B cell (primary cell): ENCODE measurements at regions not wholly inside any gene's neighbourhood (a gene's known extent, or its start where the extent isn't known, plus 50 kb on each side); places are given as distances from the start of the nearest gene placed in this dataset.

Experiments used
- ATAC-seq: fragments of 200-7000 bp; cut with Tn5 transposase; one replicate; pipeline ENCODE4 v1.10.0; 2021; ENCODE audit warnings: low read depth, mild to moderate bottlenecking, moderate number of reproducible peaks, moderate library complexity
- CTCF ChIA-PET: fragments of 350-600 bp; sonication (Branson Sonifier 250); formaldehyde crosslinking; loops from one replicate; lab custom pipeline; 2021; ENCODE audit warnings: antibody characterized with exemption, inconsistent platforms; lab: Charles Lee
- POLR2A ChIA-PET: fragments of 350-600 bp; sonication (Branson Sonifier 250); formaldehyde crosslinking; loops from one replicate; lab custom pipeline; 2021; ENCODE audit warnings: antibody characterized with exemption; lab: Charles Lee
- DNase-seq: peaks from one replicate; pipeline ENCODE4 v3.0.0; 2013
- H2AFZ ChIP-seq: 2 replicates; pipeline ENCODE4 v1.6.1; 2012; ENCODE audit warnings: mild to moderate bottlenecking, low read depth, low read length; ENCODE audit not compliant: insufficient read depth, poor library complexity, severe bottlenecking
- H3K27ac ChIP-seq, 2 donors: 1 replicate in 1 of 2; 2 replicates in 1 of 2; pipeline ENCODE4 v1.5.1; 2012 to 2013; ENCODE audit warnings: low read length in 2 of 2, mild to moderate bottlenecking in 2 of 2, moderate library complexity in 1 of 2
- H3K27me3 ChIP-seq, 4 experiments: fragments of 200-600 bp in 1 of 4; sonication (generic) in 1 of 4; replicated peaks in 1 of 4; 1 replicate in 2 of 4; 2 replicates in 2 of 4; pipeline versions ENCODE4 v1.6.1 to v1.7.0; 2013 to 2016; ENCODE audit warnings: low read length in 3 of 4, mild to moderate bottlenecking in 2 of 4, mixed read lengths in 1 of 4, moderate library complexity in 1 of 4; ENCODE audit not compliant: insufficient read depth in 4 of 4, control insufficient read depth in 3 of 4; ENCODE audit errors: control extremely low read depth in 1 of 4
- H3K36me3 ChIP-seq, 2 experiments: replicated peaks in 1 of 2; 1 replicate in 1 of 2; 2 replicates in 1 of 2; pipeline versions ENCODE4 v1.6.1 to v1.7.1; 2013; ENCODE audit warnings: low read length in 1 of 2; ENCODE audit not compliant: insufficient read depth in 2 of 2, control insufficient read depth in 1 of 2; ENCODE audit errors: control extremely low read depth in 1 of 2, extremely low read depth in 1 of 2
- H3K4me1 ChIP-seq, 2 donors: fragments of 200-600 bp in 1 of 2; sonication (generic) in 1 of 2; 1 replicate in 1 of 2; 2 replicates in 1 of 2; pipeline versions ENCODE4 v1.5.1 to v1.6.1; 2013 to 2017; ENCODE audit warnings: low read length in 2 of 2; ENCODE audit not compliant: control insufficient read depth in 2 of 2, insufficient read depth in 2 of 2
- H3K4me2 ChIP-seq: replicated peaks from 2 replicates; pipeline ENCODE3; 2012; ENCODE audit warnings: mild to moderate bottlenecking, low read depth, low read length; ENCODE audit not compliant: poor library complexity, severe bottlenecking
- H3K4me3 ChIP-seq, 5 experiments: fragments of 200-600 bp in 1 of 5; sonication (generic) in 1 of 5; 1 replicate in 3 of 5; 2 replicates in 2 of 5; pipeline versions ENCODE4 v1.5.1 to v1.7.0; 2011 to 2016; ENCODE audit warnings: low read length in 4 of 5, mild to moderate bottlenecking in 4 of 5, low read depth in 2 of 5, control low read depth in 1 of 5, moderate library complexity in 1 of 5; ENCODE audit not compliant: insufficient read depth in 1 of 5; ENCODE audit errors: control extremely low read depth in 1 of 5, extremely low read depth in 1 of 5
- H3K79me2 ChIP-seq: fragments of 200-600 bp; sonication (generic); one replicate; pipeline ENCODE4 v1.6.0; 2016; ENCODE audit warnings: low read length; ENCODE audit not compliant: control insufficient read depth, insufficient read depth
- H3K9ac ChIP-seq: fragments of 200-600 bp; sonication (generic); 2 replicates; pipeline ENCODE4 v1.6.1; 2017; ENCODE audit warnings: mild to moderate bottlenecking, low read length, moderate library complexity
- H3K9me3 ChIP-seq, 3 donors: one replicate each; pipeline versions ENCODE4 v1.6.1 to v1.7.1; 2013; ENCODE audit warnings: low read length in 2 of 3; ENCODE audit not compliant: control insufficient read depth in 2 of 3, insufficient read depth in 1 of 3; ENCODE audit errors: control extremely low read depth in 1 of 3
- H4K20me1 ChIP-seq: 2 replicates; pipeline ENCODE4 v1.6.0; 2012; ENCODE audit warnings: mild to moderate bottlenecking, low read length; ENCODE audit not compliant: insufficient read depth, control insufficient read depth, poor library complexity, severe bottlenecking
- H3K27ac Mint-ChIP-seq: one replicate; pipeline ENCODE4 v1.8.0; 2021; ENCODE audit warnings: mixed read lengths
- H3K27me3 Mint-ChIP-seq: one replicate; pipeline ENCODE4 v1.8.0; 2021; ENCODE audit warnings: mixed read lengths
- H3K4me1 Mint-ChIP-seq: one replicate; pipeline ENCODE4 v1.8.0; 2021; ENCODE audit warnings: mixed read lengths
- H3K4me3 Mint-ChIP-seq: one replicate; pipeline ENCODE4 v1.8.0; 2021; ENCODE audit warnings: mixed read lengths
- H3K9me3 Mint-ChIP-seq: one replicate; pipeline ENCODE4 v1.8.0; 2022; ENCODE audit warnings: mixed read lengths; ENCODE audit not compliant: insufficient read depth
- EZH2 ChIP-seq: IDR thresholded peaks from 2 replicates; pipeline ENCODE4 v1.6.1; 2012; ENCODE audit warnings: borderline replicate concordance, low read depth, mild to moderate bottlenecking, moderate library complexity, low read length; ENCODE audit not compliant: insufficient read depth, poor library complexity, severe bottlenecking
- WGBS: methylation state at CpG from one replicate; pipeline ENCODE4 v1.1.5; 2013; ENCODE audit warnings: missing lambda C conversion rate; ENCODE audit not compliant: insufficient coverage; 5-methylcytosine and 5-hydroxymethylcytosine counted together
- intact Hi-C: fragments of 100-400 bp; cut with micrococcal nuclease; formaldehyde crosslinking; loops from one replicate; pipeline ENCODE4 v1.10.0; 2022
- TF ChIP-seq, protein P1 (sequence below): fragments of 200-600 bp; IDR thresholded peaks from one replicate; pipeline ENCODE4 v1.8.0; 2022; ENCODE audit warnings: antibody characterized with exemption, mild to moderate bottlenecking

DNA sequence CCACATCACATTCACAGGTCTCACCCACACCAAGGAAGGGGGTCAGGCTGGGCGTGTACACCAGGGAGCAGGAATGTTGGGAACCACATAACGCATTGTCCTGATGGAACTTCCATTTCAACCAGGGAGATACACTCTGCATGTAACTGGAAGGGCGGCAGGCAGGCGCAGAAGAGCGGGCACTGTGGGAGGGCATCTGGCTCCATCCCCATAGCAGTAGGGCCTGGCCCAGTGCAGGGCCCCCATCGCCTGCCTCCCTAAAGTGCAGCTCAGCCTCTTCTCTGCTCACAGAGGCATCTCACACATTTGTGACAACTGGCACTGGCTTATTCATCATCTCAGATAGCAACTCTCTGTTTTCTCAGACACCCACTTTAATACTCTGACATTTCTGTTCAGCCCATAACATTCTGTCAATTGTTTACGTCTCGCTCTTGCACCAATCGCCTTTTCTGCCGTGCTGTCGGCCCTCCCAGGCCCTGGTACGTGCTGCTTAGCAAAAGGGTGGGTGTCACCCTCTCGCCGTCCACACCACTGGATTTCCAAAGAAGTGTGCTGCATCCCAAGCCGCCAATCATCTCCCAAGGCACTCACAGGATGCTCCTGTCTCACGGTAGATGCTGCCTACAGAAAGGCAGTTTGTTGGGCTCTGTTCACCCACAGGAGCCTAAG is 353.3 kb upstream of the ZNF507 start:
- Mint-ChIP-seq H3K4me1 (no peaks in the 10 kb centered on the region), H3K27me3 (no peaks in the 10 kb centered on the region), H3K9me3 (peaks cover 6% of the 10 kb centered on the region), H3K4me3 (no peak overlapping the region), H3K27ac (no peak overlapping the region)
- peaks cover 0 to 18% (median 2%) of the 10 kb centered on the region in 3 donors for H3K9me3 ChIP-seq
- no peaks in the 10 kb centered on the region for H3K4me1 ChIP-seq
- H3K36me3 ChIP-seq, result no peaks in the 10 kb centered on the region
- no peak overlapping the region for H3K4me3 ChIP-seq
- no peak overlapping the region for H3K27ac ChIP-seq
- POLR2A ChIA-PET, result no interaction called here
- no peak for TF ChIP-seq EZH2
- TF ChIP-seq, protein P1, sequence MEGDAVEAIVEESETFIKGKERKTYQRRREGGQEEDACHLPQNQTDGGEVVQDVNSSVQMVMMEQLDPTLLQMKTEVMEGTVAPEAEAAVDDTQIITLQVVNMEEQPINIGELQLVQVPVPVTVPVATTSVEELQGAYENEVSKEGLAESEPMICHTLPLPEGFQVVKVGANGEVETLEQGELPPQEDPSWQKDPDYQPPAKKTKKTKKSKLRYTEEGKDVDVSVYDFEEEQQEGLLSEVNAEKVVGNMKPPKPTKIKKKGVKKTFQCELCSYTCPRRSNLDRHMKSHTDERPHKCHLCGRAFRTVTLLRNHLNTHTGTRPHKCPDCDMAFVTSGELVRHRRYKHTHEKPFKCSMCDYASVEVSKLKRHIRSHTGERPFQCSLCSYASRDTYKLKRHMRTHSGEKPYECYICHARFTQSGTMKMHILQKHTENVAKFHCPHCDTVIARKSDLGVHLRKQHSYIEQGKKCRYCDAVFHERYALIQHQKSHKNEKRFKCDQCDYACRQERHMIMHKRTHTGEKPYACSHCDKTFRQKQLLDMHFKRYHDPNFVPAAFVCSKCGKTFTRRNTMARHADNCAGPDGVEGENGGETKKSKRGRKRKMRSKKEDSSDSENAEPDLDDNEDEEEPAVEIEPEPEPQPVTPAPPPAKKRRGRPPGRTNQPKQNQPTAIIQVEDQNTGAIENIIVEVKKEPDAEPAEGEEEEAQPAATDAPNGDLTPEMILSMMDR, result no peak
- H3K79me2 ChIP-seq, result no peaks in the 10 kb centered on the region
- ATAC-seq, result no peak
- no peaks in the 10 kb centered on the region for H3K27me3 ChIP-seq
- no peak overlapping the region for H3K4me2 ChIP-seq
- no peaks in the 10 kb centered on the region for H4K20me1 ChIP-seq
- CTCF ChIA-PET, result no interaction called here
- H3K9ac ChIP-seq, result no peak overlapping the region
- intact Hi-C loops, result no loop called here
- DNase-seq, result no peak
- 94% methylated on average over 16 of the region's 16 CpGs for WGBS
- no peak overlapping the region for H2AFZ ChIP-seq

DNA sequence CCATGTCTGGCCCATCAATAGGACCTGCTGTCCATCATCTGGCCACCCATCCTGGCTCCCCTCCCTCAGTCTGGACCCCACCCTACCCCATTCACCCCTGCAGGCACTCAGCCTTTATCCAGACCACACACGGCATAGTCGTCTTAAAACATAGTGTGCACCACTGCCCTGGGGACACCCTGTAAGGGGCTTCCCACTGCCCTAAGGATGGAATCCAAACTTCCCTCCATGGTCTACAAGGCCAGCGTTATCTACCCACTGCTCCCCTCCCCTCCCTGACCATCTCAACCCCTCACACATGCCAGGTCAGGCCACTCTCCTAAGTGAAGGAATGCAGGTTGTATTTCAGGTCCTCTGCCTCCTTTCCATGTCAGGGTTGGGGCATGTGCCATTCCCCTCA is 352.7 kb upstream of the ZNF507 start:
- Histone ChIP-seq H3K36me3 (no peaks in the 10 kb centered on the region), H3K4me3 (no peak overlapping the region), H3K4me1 (no peaks in the 10 kb centered on the region), H3K9ac (no peak overlapping the region), H3K4me2 (no peak overlapping the region), H4K20me1 (no peaks in the 10 kb centered on the region), H3K27ac (no peak overlapping the region), H2AFZ (no peak overlapping the region), H3K9me3 (peaks cover 0 to 14% (median 2%) of the 10 kb centered on the region in 3 donors), H3K79me2 (no peaks in the 10 kb centered on the region), H3K27me3 (no peaks in the 10 kb centered on the region)
- Mint-ChIP-seq H3K27ac (no peak overlapping the region), H3K9me3 (peaks cover 6% of the 10 kb centered on the region), H3K4me3 (no peak overlapping the region), H3K4me1 (no peaks in the 10 kb centered on the region), H3K27me3 (no peaks in the 10 kb centered on the region)
- ATAC-seq (no peak), DNase-seq (no peak)
- TF ChIP-seq, protein P1, result no peak
- TF ChIP-seq EZH2, result no peak
- CTCF ChIA-PET, result no interaction called here
- POLR2A ChIA-PET, result no interaction called here
- intact Hi-C loops, result no loop called here
- WGBS, result 100% methylated on average over 2 of the region's 3 CpGs
